GM18519 (cell line): ENCODE measurements at regions not wholly inside any gene's neighbourhood (a gene's known extent, or its start where the extent isn't known, plus 50 kb on each side); places are given as distances from the start of the nearest gene placed in this dataset.

Experiments
- ATAC-seq: cut with Tn5 transposase; IDR thresholded peaks from one replicate; pipeline ENCODE4 v1.9.1; 2021; ENCODE audit warnings: mild to moderate bottlenecking, moderate library complexity; ENCODE audit not compliant: unreplicated experiment, low FRiP score

GRCh38 chr15:97401195-97401594, 559.3 kb upstream of the ARRDC4 start:
- no peak for ATAC-seq

GRCh38 chr15:97401970-97402369, 558.5 kb upstream of the ARRDC4 start:
- no peak for ATAC-seq

- ATAC-seq = no peak
These were observed 553.7 kb upstream of the ARRDC4 start for GRCh38 chr15:97406841-97407240.

- ATAC-seq = no peak
These were observed 549.5 kb upstream of the ARRDC4 start for GRCh38 chr15:97410897-97411575.

GRCh38 chr15:97420130-97420529, 540.4 kb upstream of the ARRDC4 start:
- no peak for ATAC-seq

GRCh38 chr15:97425596-97425995, 534.9 kb upstream of the ARRDC4 start:
- ATAC-seq = no peak

GRCh38 chr15:97443101-97443500, 517.4 kb upstream of the ARRDC4 start:
- no peak for ATAC-seq

GRCh38 chr15:97446138-97446537, 514.4 kb upstream of the ARRDC4 start:
- no peak for ATAC-seq

- no peak for ATAC-seq
These were observed 503.8 kb upstream of the ARRDC4 start for GRCh38 chr15:97456521-97457202.

- no peak for ATAC-seq
These were observed 503.2 kb upstream of the ARRDC4 start for GRCh38 chr15:97457203-97457847.

- no peak for ATAC-seq
These were observed 500.7 kb upstream of the ARRDC4 start for GRCh38 chr15:97459771-97460170.

- no peak for ATAC-seq
These were observed 499.3 kb upstream of the ARRDC4 start for GRCh38 chr15:97461226-97461625.

GRCh38 chr15:97463696-97464095, 496.8 kb upstream of the ARRDC4 start:
- no peak for ATAC-seq

GRCh38 chr15:97470417-97470816, 490.1 kb upstream of the ARRDC4 start:
- no peak for ATAC-seq

GRCh38 chr15:97473627-97474026, 486.9 kb upstream of the ARRDC4 start:
- no peak for ATAC-seq

GRCh38 chr15:97479957-97480356, 480.5 kb upstream of the ARRDC4 start:
- no peak for ATAC-seq

- ATAC-seq = no peak
These were observed 478.0 kb upstream of the ARRDC4 start for GRCh38 chr15:97482521-97482920.

- no peak for ATAC-seq
These were observed 477.3 kb upstream of the ARRDC4 start for GRCh38 chr15:97483232-97483631.

GRCh38 chr15:97490429-97490828, 470.1 kb upstream of the ARRDC4 start:
- no peak for ATAC-seq

- ATAC-seq = no peak
These were observed 459.2 kb upstream of the ARRDC4 start for GRCh38 chr15:97501291-97501690.

- ATAC-seq = no peak
These were observed 458.5 kb upstream of the ARRDC4 start for GRCh38 chr15:97502038-97502437.
